Hepatocyte (in vitro differentiated cells): ENCODE measurements at regions not wholly inside any gene's neighbourhood (a gene's known extent, or its start where the extent isn't known, plus 50 kb on each side); places are given as distances from the start of the nearest gene placed in this dataset.

ENCODE experiments used
- DNase-seq: peaks from one replicate; pipeline ENCODE4 v3.0.0-alpha.2; 2016; ENCODE audit warnings: low spot score
- H2AFZ ChIP-seq: fragments of 200-600 bp; sonication (generic); 2 replicates; pipeline ENCODE4 v1.6.0; 2016; ENCODE audit warnings: antibody characterized with exemption, mild to moderate bottlenecking
- H3K27ac ChIP-seq: fragments of 200-600 bp; sonication (generic); 2 replicates; pipeline ENCODE4 v1.5.1; 2016; ENCODE audit warnings: mild to moderate bottlenecking
- H3K27me3 ChIP-seq: fragments of 200-600 bp; sonication (generic); 2 replicates; pipeline ENCODE4 v1.6.1; 2016
- H3K36me3 ChIP-seq: fragments of 200-600 bp; sonication (generic); replicated peaks from 2 replicates; pipeline ENCODE4 v1.5.1; 2016; ENCODE audit warnings: low read depth; ENCODE audit not compliant: insufficient read depth
- H3K4me1 ChIP-seq: fragments of 200-600 bp; sonication (generic); 2 replicates; pipeline ENCODE4 v1.5.1; 2016; ENCODE audit warnings: mild to moderate bottlenecking, moderate library complexity; ENCODE audit not compliant: insufficient read depth
- H3K4me2 ChIP-seq: fragments of 200-600 bp; sonication (generic); 2 replicates; pipeline ENCODE4 v1.6.0; 2016
- H3K4me3 ChIP-seq: fragments of 200-600 bp; sonication (generic); 2 replicates; pipeline ENCODE4 v1.5.1; 2016; ENCODE audit warnings: mild to moderate bottlenecking
- H3K79me2 ChIP-seq: fragments of 200-600 bp; sonication (generic); 2 replicates; pipeline ENCODE4 v1.6.0; 2017; ENCODE audit warnings: mild to moderate bottlenecking
- H3K9me2 ChIP-seq: fragments of 200-600 bp; sonication (generic); replicated peaks from 2 replicates; pipeline ENCODE4 v1.6.0; 2017; ENCODE audit warnings: mild to moderate bottlenecking; ENCODE audit not compliant: insufficient read depth
- H3K9me3 ChIP-seq: fragments of 200-600 bp; sonication (generic); 2 replicates; pipeline ENCODE4 v1.5.1; 2016; ENCODE audit warnings: low read depth, mild to moderate bottlenecking
- H4K20me1 ChIP-seq: fragments of 200-600 bp; sonication (generic); 2 replicates; pipeline ENCODE4 v1.6.0; 2016; ENCODE audit warnings: mild to moderate bottlenecking; ENCODE audit not compliant: insufficient read depth, poor library complexity, severe bottlenecking
- EZH2 ChIP-seq: fragments of 200-600 bp; sonication (generic); IDR thresholded peaks from 2 replicates; pipeline ENCODE4 v1.6.1; 2016; ENCODE audit warnings: antibody characterized with exemption, mild to moderate bottlenecking, borderline replicate concordance
- EZH2phosphoT487 ChIP-seq: fragments of 200-600 bp; sonication (generic); IDR thresholded peaks from one replicate; pipeline ENCODE4 v1.6.1; 2018; ENCODE audit warnings: antibody characterized with exemption, mild to moderate bottlenecking, low read depth, moderate library complexity; ENCODE audit not compliant: unreplicated experiment, severe bottlenecking
- WGBS: methylation state at CpG from one replicate; pipeline ENCODE4 v1.1.6; 2016; ENCODE audit warnings: low lambda C conversion rate; ENCODE audit errors: missing lambda C conversion rate; 5-methylcytosine and 5-hydroxymethylcytosine counted together
- TF ChIP-seq, protein P1 (sequence below): fragments of 200-600 bp; sonication (generic); IDR thresholded peaks from 2 replicates; pipeline ENCODE4 v1.5.1; 2016; ENCODE audit warnings: antibody characterized with exemption, mild to moderate bottlenecking; ENCODE audit not compliant: poor library complexity

DNA sequence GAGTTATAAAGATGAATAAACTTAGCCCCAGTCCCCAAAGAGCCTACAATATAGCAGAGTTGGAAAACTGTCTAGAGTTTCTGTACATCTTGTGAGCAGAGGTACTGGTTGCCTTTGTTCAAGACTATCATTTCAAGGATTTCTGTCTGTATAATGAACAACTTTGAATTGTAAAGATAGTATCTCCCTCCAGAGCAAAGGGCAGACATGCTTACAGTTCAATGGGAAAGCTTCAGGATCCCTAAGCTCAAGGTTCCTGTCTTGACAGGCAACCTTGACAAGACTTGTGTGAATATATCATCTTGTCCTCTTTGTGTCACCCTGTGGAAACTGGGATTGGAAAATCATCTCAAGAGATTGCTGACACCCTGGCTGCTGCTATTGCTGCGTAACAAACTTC, 242.8 kb upstream of the VLDLR start:
- Histone ChIP-seq H3K4me2 (no peak overlapping the region), H3K9me2 (no peaks in the 10 kb centered on the region), H3K36me3 (no peaks in the 10 kb centered on the region), H3K27me3 (no peaks in the 10 kb centered on the region), H3K4me1 (no peaks in the 10 kb centered on the region), H4K20me1 (no peaks in the 10 kb centered on the region), H3K4me3 (no peak overlapping the region), H2AFZ (no peak overlapping the region), H3K9me3 (no peaks in the 10 kb centered on the region), H3K27ac (no peak overlapping the region), H3K79me2 (no peaks in the 10 kb centered on the region)
- DNase-seq, result peak; percentile 13
- TF ChIP-seq EZH2phosphoT487 (no peak), EZH2 (no peak)
- TF ChIP-seq, protein P1, sequence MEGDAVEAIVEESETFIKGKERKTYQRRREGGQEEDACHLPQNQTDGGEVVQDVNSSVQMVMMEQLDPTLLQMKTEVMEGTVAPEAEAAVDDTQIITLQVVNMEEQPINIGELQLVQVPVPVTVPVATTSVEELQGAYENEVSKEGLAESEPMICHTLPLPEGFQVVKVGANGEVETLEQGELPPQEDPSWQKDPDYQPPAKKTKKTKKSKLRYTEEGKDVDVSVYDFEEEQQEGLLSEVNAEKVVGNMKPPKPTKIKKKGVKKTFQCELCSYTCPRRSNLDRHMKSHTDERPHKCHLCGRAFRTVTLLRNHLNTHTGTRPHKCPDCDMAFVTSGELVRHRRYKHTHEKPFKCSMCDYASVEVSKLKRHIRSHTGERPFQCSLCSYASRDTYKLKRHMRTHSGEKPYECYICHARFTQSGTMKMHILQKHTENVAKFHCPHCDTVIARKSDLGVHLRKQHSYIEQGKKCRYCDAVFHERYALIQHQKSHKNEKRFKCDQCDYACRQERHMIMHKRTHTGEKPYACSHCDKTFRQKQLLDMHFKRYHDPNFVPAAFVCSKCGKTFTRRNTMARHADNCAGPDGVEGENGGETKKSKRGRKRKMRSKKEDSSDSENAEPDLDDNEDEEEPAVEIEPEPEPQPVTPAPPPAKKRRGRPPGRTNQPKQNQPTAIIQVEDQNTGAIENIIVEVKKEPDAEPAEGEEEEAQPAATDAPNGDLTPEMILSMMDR, result no peak
- 93% methylated on average over 1 of the region's 1 CpG for WGBS

DNA sequence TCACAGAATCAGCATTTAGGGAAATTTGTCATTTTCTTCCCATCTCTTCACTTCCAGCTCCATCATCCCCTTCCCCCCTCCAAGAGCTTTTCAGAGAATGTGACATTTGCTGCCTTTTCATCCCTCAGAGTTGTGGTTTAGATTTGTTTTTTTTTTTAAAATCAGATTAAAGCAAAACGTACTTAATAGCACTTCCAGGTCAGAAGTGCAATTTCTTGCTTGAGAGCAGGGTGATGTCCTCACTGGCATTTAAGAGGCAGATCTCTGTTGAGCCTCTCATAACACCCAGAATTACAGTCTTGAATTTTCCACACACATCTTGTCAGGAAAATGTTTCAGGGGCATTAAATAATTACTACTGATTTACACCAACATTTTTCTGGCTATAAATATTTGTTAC, 236.8 kb upstream of the VLDLR start:
- WGBS, result 35% methylated on average over 1 of the region's 1 CpG

DNA sequence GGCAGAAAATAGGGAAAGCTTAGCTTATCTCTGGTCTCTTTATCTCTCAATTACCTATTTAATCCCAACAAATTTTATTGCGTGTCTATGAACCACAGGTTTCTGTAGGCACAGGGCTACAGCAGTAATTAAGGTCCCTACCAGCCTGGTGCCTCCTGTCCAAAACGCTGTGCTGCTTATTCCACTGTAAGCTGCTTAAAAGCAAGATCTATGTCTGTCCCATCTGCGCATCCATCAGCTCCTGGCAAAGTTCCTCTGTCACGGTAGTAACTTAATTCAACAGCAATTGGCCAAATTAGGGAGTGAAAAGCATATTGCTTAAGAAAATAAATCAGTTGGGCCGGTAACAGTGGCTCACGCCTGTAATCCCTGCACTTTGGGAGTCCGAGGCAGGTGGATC, 235.8 kb upstream of the VLDLR start:
- Histone ChIP-seq H3K27ac (no peak overlapping the region), H3K9me3 (no peaks in the 10 kb centered on the region), H3K4me2 (no peak overlapping the region), H2AFZ (no peak overlapping the region), H3K36me3 (no peaks in the 10 kb centered on the region), H3K9me2 (no peaks in the 10 kb centered on the region), H4K20me1 (no peaks in the 10 kb centered on the region), H3K4me1 (no peaks in the 10 kb centered on the region), H3K27me3 (no peaks in the 10 kb centered on the region), H3K79me2 (no peaks in the 10 kb centered on the region), H3K4me3 (no peak overlapping the region)
- 66% methylated on average over 7 of the region's 7 CpGs for WGBS
- DNase-seq, result no peak
- TF ChIP-seq EZH2 (no peak), EZH2phosphoT487 (no peak)
- TF ChIP-seq, protein P1, result no peak

More for the DNA sequence above, 236.8 kb upstream of the VLDLR start:
- Histone ChIP-seq H3K27me3 (no peaks in the 10 kb centered on the region), H3K79me2 (no peaks in the 10 kb centered on the region), H3K4me2 (no peak overlapping the region), H4K20me1 (no peaks in the 10 kb centered on the region), H2AFZ (no peak overlapping the region), H3K4me3 (no peak overlapping the region), H3K9me2 (no peaks in the 10 kb centered on the region), H3K4me1 (no peaks in the 10 kb centered on the region), H3K36me3 (no peaks in the 10 kb centered on the region), H3K9me3 (no peaks in the 10 kb centered on the region), H3K27ac (no peak overlapping the region)
- TF ChIP-seq, protein P1, result no peak
- no peak for TF ChIP-seq EZH2
- no peak for TF ChIP-seq EZH2phosphoT487
- no peak for DNase-seq

DNA sequence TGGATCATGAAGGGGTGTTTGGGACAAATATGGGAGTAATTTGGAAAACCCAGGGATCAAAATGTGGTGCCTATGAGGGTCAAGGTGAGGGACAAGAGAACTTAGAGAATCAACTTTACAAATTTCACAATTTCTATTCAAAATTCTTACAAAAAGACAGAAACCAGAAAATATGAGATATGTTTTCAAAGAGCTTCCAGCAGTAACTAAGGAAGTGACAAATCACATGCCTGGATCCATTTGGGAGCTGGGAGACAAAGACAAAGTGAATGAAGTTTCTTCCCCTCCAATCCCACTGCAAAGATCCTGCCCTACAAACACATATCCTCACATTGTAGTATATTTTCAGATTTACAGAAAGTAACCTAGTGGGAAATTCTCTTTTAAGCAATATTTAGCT, 235.0 kb upstream of the VLDLR start:
- no peaks in the 10 kb centered on the region for H3K4me1 ChIP-seq
- no peaks in the 10 kb centered on the region for H3K36me3 ChIP-seq
- no peak overlapping the region for H3K4me3 ChIP-seq
- no peak overlapping the region for H3K4me2 ChIP-seq
- TF ChIP-seq EZH2 (no peak), EZH2phosphoT487 (no peak)
- TF ChIP-seq, protein P1, result no peak
- H3K79me2 ChIP-seq, result no peaks in the 10 kb centered on the region
- H3K9me3 ChIP-seq, result no peaks in the 10 kb centered on the region
- no peaks in the 10 kb centered on the region for H3K27me3 ChIP-seq
- no peak for DNase-seq
- H4K20me1 ChIP-seq, result no peaks in the 10 kb centered on the region
- no peaks in the 10 kb centered on the region for H3K9me2 ChIP-seq
- no peak overlapping the region for H2AFZ ChIP-seq
- no peak overlapping the region for H3K27ac ChIP-seq
